ENCODE measurements at regions not wholly inside any gene's neighbourhood (a gene's known extent, or its start where the extent isn't known, plus 50 kb on each side); places are given as distances from the start of the nearest gene placed in this dataset.

DNA sequence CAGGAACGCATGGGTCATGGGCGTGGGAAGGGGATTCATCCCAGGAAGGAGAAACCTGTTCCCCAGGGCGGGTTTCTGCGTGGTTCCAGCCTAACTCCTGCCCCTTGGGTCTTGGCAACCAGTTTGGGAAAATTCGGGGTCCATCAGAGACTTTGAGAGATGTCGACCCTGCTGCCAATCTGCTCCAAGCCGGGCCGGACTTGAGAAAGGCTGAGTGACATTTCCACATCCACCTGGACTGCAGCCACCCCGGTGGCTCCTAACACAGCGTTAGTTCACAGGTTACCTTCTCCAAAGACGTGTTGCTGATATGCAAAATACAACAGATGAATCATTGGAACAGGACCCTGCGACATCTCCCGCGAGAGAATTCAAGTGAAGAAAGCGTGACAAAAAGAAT is 627.2 kb downstream of the IRX1 start:
- TF ChIP-seq, protein P1, sequence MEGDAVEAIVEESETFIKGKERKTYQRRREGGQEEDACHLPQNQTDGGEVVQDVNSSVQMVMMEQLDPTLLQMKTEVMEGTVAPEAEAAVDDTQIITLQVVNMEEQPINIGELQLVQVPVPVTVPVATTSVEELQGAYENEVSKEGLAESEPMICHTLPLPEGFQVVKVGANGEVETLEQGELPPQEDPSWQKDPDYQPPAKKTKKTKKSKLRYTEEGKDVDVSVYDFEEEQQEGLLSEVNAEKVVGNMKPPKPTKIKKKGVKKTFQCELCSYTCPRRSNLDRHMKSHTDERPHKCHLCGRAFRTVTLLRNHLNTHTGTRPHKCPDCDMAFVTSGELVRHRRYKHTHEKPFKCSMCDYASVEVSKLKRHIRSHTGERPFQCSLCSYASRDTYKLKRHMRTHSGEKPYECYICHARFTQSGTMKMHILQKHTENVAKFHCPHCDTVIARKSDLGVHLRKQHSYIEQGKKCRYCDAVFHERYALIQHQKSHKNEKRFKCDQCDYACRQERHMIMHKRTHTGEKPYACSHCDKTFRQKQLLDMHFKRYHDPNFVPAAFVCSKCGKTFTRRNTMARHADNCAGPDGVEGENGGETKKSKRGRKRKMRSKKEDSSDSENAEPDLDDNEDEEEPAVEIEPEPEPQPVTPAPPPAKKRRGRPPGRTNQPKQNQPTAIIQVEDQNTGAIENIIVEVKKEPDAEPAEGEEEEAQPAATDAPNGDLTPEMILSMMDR (IDR thresholded peaks at IDR 0.05), result no peak
- no peak for TF ChIP-seq EZH2 (IDR thresholded peaks at IDR 0.05; ENCODE audit: borderline replicate concordance, insufficient read depth, low read depth, low read length, poor library complexity, severe bottlenecking)
